Smooth muscle cell (in vitro differentiated cells): ENCODE measurements at regions not wholly inside any gene's neighbourhood (a gene's known extent, or its start where the extent isn't known, plus 50 kb on each side); places are given as distances from the start of the nearest gene placed in this dataset.

ENCODE experiments used
- DNase-seq: peaks from one replicate; lab custom pipeline; 2025; ENCODE audit not compliant: unreplicated experiment; lab: John Stamatoyannopoulos, UW
- H2AFZ ChIP-seq: fragments of 200-600 bp; sonication (generic); 2 replicates; pipeline ENCODE4 v1.6.0; 2016; ENCODE audit warnings: antibody characterized with exemption, low read depth, mild to moderate bottlenecking
- H3F3A ChIP-seq: fragments of 200-600 bp; sonication (generic); 2 replicates; pipeline ENCODE4 v1.6.0; 2017; ENCODE audit warnings: antibody characterized with exemption, low read depth
- H3K27ac ChIP-seq: fragments of 200-600 bp; sonication (generic); 2 replicates; pipeline ENCODE4 v1.5.1; 2016; ENCODE audit warnings: low read depth, mild to moderate bottlenecking
- H3K27me3 ChIP-seq: fragments of 200-600 bp; sonication (generic); 2 replicates; pipeline ENCODE4 v1.6.1; 2016; ENCODE audit warnings: low read depth, mild to moderate bottlenecking
- H3K36me3 ChIP-seq: fragments of 200-600 bp; sonication (generic); 2 replicates; pipeline ENCODE4 v1.5.1; 2016; ENCODE audit warnings: low read depth
- H3K4me1 ChIP-seq: fragments of 200-600 bp; sonication (generic); 2 replicates; pipeline ENCODE4 v1.5.1; 2016; ENCODE audit warnings: low read depth
- H3K4me2 ChIP-seq: fragments of 200-600 bp; sonication (generic); 2 replicates; pipeline ENCODE4 v1.6.0; 2016; ENCODE audit warnings: mild to moderate bottlenecking
- H3K4me3 ChIP-seq: fragments of 200-600 bp; sonication (generic); 2 replicates; pipeline ENCODE4 v1.5.1; 2016; ENCODE audit warnings: mild to moderate bottlenecking
- H3K79me2 ChIP-seq: fragments of 200-600 bp; sonication (generic); 2 replicates; pipeline ENCODE4 v1.6.0; 2016; ENCODE audit warnings: low read depth, mild to moderate bottlenecking
- H3K9ac ChIP-seq: fragments of 200-600 bp; sonication (generic); 2 replicates; pipeline ENCODE4 v1.6.0; 2016; ENCODE audit warnings: low read depth
- H3K9me3 ChIP-seq: fragments of 200-600 bp; sonication (generic); replicated peaks from 2 replicates; pipeline ENCODE4 v1.5.1; 2016; ENCODE audit warnings: low read depth
- H4K20me1 ChIP-seq: fragments of 200-600 bp; sonication (generic); 2 replicates; pipeline ENCODE4 v1.6.0; 2016; ENCODE audit warnings: low read depth
- CTCF ChIP-seq: fragments of 200-600 bp; sonication (generic); IDR thresholded peaks from 2 replicates; pipeline ENCODE4 v1.5.1; 2017; ENCODE audit warnings: borderline replicate concordance, mild to moderate bottlenecking, antibody characterized with exemption; ENCODE audit not compliant: insufficient read depth, poor library complexity, severe bottlenecking
- WGBS: methylation state at CpG from one replicate; pipeline ENCODE4 v1.1.7; 2016; ENCODE audit warnings: low lambda C conversion rate; 5-methylcytosine and 5-hydroxymethylcytosine counted together

GRCh38 chr12:34348064-34348463 is 325.8 kb downstream of the ALG10 start:
- H3K9ac ChIP-seq: no peak overlapping the region
- 85% methylated on average over 23 of the region's 23 CpGs for WGBS
- H3K9me3 ChIP-seq: no peaks in the 10 kb centered on the region

GRCh38 chr12:34348836-34349672 is 326.8 kb downstream of the ALG10 start:
- no peak overlapping the region for H3K9ac ChIP-seq
- no peaks in the 10 kb centered on the region for H3F3A ChIP-seq
- H3K27me3 ChIP-seq: no peaks in the 10 kb centered on the region
- no peaks in the 10 kb centered on the region for H4K20me1 ChIP-seq
- no peak overlapping the region for H3K4me3 ChIP-seq
- no peaks in the 10 kb centered on the region for H3K36me3 ChIP-seq
- no peak overlapping the region for H3K4me2 ChIP-seq
- no peaks in the 10 kb centered on the region for H3K79me2 ChIP-seq
- H2AFZ ChIP-seq: no peak overlapping the region
- H3K9me3 ChIP-seq: no peaks in the 10 kb centered on the region
- H3K27ac ChIP-seq: no peak overlapping the region
- no peak for DNase-seq
- TF ChIP-seq CTCF: no peak
- H3K4me1 ChIP-seq: no peaks in the 10 kb centered on the region
- 75% methylated on average over 35 of the region's 50 CpGs for WGBS

More at GRCh38 chr12:34348064-34348463, 325.8 kb downstream of the ALG10 start:
- Histone ChIP-seq H3K79me2 (no peaks in the 10 kb centered on the region), H3K4me3 (no peak overlapping the region), H3F3A (no peaks in the 10 kb centered on the region), H3K4me1 (no peaks in the 10 kb centered on the region), H3K4me2 (no peak overlapping the region), H3K27ac (no peak overlapping the region), H4K20me1 (no peaks in the 10 kb centered on the region), H3K27me3 (no peaks in the 10 kb centered on the region), H2AFZ (no peak overlapping the region), H3K36me3 (no peaks in the 10 kb centered on the region)
- no peak for DNase-seq
- TF ChIP-seq CTCF: no peak

- H3K4me3 ChIP-seq: no peak overlapping the region
- no peak for TF ChIP-seq CTCF
- no peaks in the 10 kb centered on the region for H3K36me3 ChIP-seq
- H2AFZ ChIP-seq: no peak overlapping the region
- 81% methylated on average over 15 of the region's 16 CpGs for WGBS
- no peaks in the 10 kb centered on the region for H3K27me3 ChIP-seq
- no peaks in the 10 kb centered on the region for H3K9me3 ChIP-seq
- H3K79me2 ChIP-seq: no peaks in the 10 kb centered on the region
- H3K4me1 ChIP-seq: no peaks in the 10 kb centered on the region
- H4K20me1 ChIP-seq: no peaks in the 10 kb centered on the region
- no peak overlapping the region for H3K4me2 ChIP-seq
- no peaks in the 10 kb centered on the region for H3F3A ChIP-seq
- H3K9ac ChIP-seq: no peak overlapping the region
- DNase-seq: no peak
- H3K27ac ChIP-seq: no peak overlapping the region
Measured at GRCh38 chr12:34349673-34349961, 327.3 kb downstream of the ALG10 start.
